ENCODE measurements at regions not wholly inside any gene's neighbourhood (a gene's known extent, or its start where the extent isn't known, plus 50 kb on each side); places are given as distances from the start of the nearest gene placed in this dataset.

DNA sequence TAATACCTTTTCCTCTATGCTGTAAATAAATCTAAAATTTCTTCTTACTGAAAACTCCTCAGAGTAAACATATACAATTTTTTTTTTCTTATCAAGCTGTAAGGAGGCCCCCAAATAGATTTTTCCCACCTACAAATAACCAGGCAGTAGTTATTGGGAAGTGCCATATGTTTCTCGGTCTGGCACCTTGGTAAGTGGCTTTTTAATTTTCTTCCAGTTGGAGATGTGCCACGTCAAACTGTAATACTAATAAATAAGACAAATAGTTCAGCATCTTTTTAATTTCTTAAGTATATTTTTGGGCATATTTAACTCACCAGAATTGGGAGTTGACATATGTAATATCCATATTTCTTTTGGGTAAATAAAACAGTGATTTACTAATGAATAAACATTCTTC, 346.3 kb downstream of the DIPK2A start:
- TF ChIP-seq, protein P1, sequence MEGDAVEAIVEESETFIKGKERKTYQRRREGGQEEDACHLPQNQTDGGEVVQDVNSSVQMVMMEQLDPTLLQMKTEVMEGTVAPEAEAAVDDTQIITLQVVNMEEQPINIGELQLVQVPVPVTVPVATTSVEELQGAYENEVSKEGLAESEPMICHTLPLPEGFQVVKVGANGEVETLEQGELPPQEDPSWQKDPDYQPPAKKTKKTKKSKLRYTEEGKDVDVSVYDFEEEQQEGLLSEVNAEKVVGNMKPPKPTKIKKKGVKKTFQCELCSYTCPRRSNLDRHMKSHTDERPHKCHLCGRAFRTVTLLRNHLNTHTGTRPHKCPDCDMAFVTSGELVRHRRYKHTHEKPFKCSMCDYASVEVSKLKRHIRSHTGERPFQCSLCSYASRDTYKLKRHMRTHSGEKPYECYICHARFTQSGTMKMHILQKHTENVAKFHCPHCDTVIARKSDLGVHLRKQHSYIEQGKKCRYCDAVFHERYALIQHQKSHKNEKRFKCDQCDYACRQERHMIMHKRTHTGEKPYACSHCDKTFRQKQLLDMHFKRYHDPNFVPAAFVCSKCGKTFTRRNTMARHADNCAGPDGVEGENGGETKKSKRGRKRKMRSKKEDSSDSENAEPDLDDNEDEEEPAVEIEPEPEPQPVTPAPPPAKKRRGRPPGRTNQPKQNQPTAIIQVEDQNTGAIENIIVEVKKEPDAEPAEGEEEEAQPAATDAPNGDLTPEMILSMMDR (IDR thresholded peaks at IDR 0.05; ENCODE audit: low read depth, low read length, poor library complexity, severe bottlenecking): no peak
- TF ChIP-seq EZH2phosphoT487 (IDR thresholded peaks at IDR 0.05; ENCODE audit: borderline replicate concordance, low read length): no peak

Data from DOHH2 (cell line).